Uterus (tissue), 3 donors: ENCODE measurements at regions not wholly inside any gene's neighbourhood (a gene's known extent, or its start where the extent isn't known, plus 50 kb on each side); places are given as distances from the start of the nearest gene placed in this dataset.

Experiments
- DNase-seq, 2 donors: peaks; one replicate each; pipeline ENCODE4 v3.0.0-alpha.2; 2019 to 2020
- H3K27ac ChIP-seq, 2 donors: fragments of 200-600 bp; sonication (generic); 1 replicate in 1 of 2; 2 replicates in 1 of 2; pipeline ENCODE4 v1.5.1; 2016 to 2018
- H3K27me3 ChIP-seq, 2 donors: fragments of 200-600 bp; sonication (generic); one replicate each; pipeline ENCODE4 v1.5.1; 2018 to 2019; ENCODE audit warnings: control low read depth in 1 of 2
- H3K36me3 ChIP-seq, 2 donors: fragments of 200-600 bp; sonication (generic); one replicate each; pipeline ENCODE4 v1.5.1; 2019; ENCODE audit warnings: control low read depth in 1 of 2
- H3K4me1 ChIP-seq, 2 donors: fragments of 200-600 bp; sonication (generic); one replicate each; pipeline ENCODE4 v1.5.1; 2018 to 2019; ENCODE audit warnings: control low read depth in 1 of 2
- H3K4me3 ChIP-seq, 2 donors: fragments of 200-600 bp; sonication (generic); 1 replicate in 1 of 2; 2 replicates in 1 of 2; pipeline ENCODE4 v1.5.1; 2018 to 2019; ENCODE audit warnings: mild to moderate bottlenecking in 1 of 2
- H3K9me3 ChIP-seq, 2 donors: fragments of 200-600 bp; sonication (generic); one replicate each; pipeline ENCODE4 v1.5.1; 2019; ENCODE audit warnings: control low read depth in 1 of 2
- POLR2A ChIP-seq, 2 donors: fragments of 450-650 bp; IDR thresholded peaks; one replicate each; pipeline ENCODE4 v1.6.1; 2016; ENCODE audit warnings: antibody characterized with exemption in 2 of 2, mild to moderate bottlenecking in 1 of 2, moderate library complexity in 1 of 2
- intact Hi-C: fragments of 100-400 bp; cut with DNase I; formaldehyde crosslinking; loops from one replicate; pipeline ENCODE4 v1.15.1; 2023; ENCODE audit warnings: low total_unique reads
- TF ChIP-seq, protein P1 (sequence below), 4 experiments: fragments of 200-600 bp in 2 of 4; fragments of 450-650 bp in 2 of 4; sonication (generic) in 2 of 4; IDR thresholded peaks; one replicate each; pipeline ENCODE4 v1.5.1; 2016 to 2019; ENCODE audit warnings: antibody characterized with exemption in 4 of 4, mild to moderate bottlenecking in 2 of 4, moderate library complexity in 1 of 4
- donor health status: DM: yes; HTN: yes; CAD: no.

DNA sequence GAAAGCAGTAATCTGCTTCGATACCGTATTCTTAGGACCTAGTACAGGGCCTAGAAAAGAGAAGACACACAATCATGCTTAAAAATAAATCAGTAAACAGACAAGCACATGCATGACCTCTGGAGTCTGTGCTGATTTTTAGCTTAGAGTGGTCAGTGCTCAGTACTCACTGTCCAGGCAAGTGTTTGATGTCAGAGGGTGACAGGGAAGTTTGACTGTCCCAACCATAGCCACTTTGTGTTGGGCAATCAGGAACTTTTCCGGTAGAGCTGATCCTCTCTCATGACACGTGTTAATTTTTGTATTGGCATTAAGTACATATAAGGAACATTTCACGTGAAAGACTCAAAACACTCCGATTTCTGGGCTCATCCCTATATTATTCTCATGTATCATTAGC, 464.7 kb upstream of the KLF4 start:
- intact Hi-C loops, result no loop called here

GRCh38 chr9:107953556-107954125, 464.1 kb upstream of the KLF4 start:
- TF ChIP-seq, protein P1, sequence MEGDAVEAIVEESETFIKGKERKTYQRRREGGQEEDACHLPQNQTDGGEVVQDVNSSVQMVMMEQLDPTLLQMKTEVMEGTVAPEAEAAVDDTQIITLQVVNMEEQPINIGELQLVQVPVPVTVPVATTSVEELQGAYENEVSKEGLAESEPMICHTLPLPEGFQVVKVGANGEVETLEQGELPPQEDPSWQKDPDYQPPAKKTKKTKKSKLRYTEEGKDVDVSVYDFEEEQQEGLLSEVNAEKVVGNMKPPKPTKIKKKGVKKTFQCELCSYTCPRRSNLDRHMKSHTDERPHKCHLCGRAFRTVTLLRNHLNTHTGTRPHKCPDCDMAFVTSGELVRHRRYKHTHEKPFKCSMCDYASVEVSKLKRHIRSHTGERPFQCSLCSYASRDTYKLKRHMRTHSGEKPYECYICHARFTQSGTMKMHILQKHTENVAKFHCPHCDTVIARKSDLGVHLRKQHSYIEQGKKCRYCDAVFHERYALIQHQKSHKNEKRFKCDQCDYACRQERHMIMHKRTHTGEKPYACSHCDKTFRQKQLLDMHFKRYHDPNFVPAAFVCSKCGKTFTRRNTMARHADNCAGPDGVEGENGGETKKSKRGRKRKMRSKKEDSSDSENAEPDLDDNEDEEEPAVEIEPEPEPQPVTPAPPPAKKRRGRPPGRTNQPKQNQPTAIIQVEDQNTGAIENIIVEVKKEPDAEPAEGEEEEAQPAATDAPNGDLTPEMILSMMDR (IDR thresholded peaks at IDR 0.05), result no peak
- no peak for TF ChIP-seq POLR2A (IDR thresholded peaks at IDR 0.05)
- no peaks in the 10 kb centered on the region for H3K27me3 ChIP-seq
- intact Hi-C loops, result no loop called here

More for the DNA sequence above, 464.7 kb upstream of the KLF4 start:
- Histone ChIP-seq H3K4me1 (no peaks in the 10 kb centered on the region), H3K4me3 (no peak overlapping the region), H3K27ac (no peak overlapping the region), H3K9me3 (peaks cover 0 to 4% of the 10 kb centered on the region in 2 donors), H3K36me3 (no peaks in the 10 kb centered on the region), H3K27me3 (no peaks in the 10 kb centered on the region)
- no peak for DNase-seq
- TF ChIP-seq, protein P1 (IDR thresholded peaks at IDR 0.05), result no peak
- no peak for TF ChIP-seq POLR2A (IDR thresholded peaks at IDR 0.05)

GRCh38 chr9:107952773-107953172, 463.2 kb upstream of the KLF4 start:
- Histone ChIP-seq H3K27me3 (no peaks in the 10 kb centered on the region), H3K9me3 (peaks cover 0 to 4% of the 10 kb centered on the region in 2 donors), H3K27ac (no peak overlapping the region), H3K4me3 (no peak overlapping the region), H3K36me3 (no peaks in the 10 kb centered on the region), H3K4me1 (no peaks in the 10 kb centered on the region)
- DNase-seq, result no peak
- TF ChIP-seq POLR2A (IDR thresholded peaks at IDR 0.05), result no peak
- TF ChIP-seq, protein P1 (IDR thresholded peaks at IDR 0.05), result no peak
- intact Hi-C loops, result no loop called here

More at GRCh38 chr9:107953556-107954125, 464.1 kb upstream of the KLF4 start:
- no peak overlapping the region for H3K27ac ChIP-seq
- H3K9me3 ChIP-seq, result peaks cover 0 to 4% of the 10 kb centered on the region in 2 donors
- H3K4me1 ChIP-seq, result no peaks in the 10 kb centered on the region
- no peak for DNase-seq
- no peak overlapping the region for H3K4me3 ChIP-seq
- no peaks in the 10 kb centered on the region for H3K36me3 ChIP-seq

- no peak for TF ChIP-seq POLR2A (IDR thresholded peaks at IDR 0.05)
- TF ChIP-seq, protein P1 (IDR thresholded peaks at IDR 0.05), result no peak
- no peaks in the 10 kb centered on the region for H3K36me3 ChIP-seq
- H3K27ac ChIP-seq, result no peak overlapping the region
- H3K4me3 ChIP-seq, result no peak overlapping the region
- intact Hi-C loops, result no loop called here
- H3K9me3 ChIP-seq, result peaks cover 0 to 4% of the 10 kb centered on the region in 2 donors
- no peaks in the 10 kb centered on the region for H3K27me3 ChIP-seq
- DNase-seq, result no peak
- H3K4me1 ChIP-seq, result no peaks in the 10 kb centered on the region
Measured at GRCh38 chr9:107951511-107951910, 461.9 kb upstream of the KLF4 start.

DNA sequence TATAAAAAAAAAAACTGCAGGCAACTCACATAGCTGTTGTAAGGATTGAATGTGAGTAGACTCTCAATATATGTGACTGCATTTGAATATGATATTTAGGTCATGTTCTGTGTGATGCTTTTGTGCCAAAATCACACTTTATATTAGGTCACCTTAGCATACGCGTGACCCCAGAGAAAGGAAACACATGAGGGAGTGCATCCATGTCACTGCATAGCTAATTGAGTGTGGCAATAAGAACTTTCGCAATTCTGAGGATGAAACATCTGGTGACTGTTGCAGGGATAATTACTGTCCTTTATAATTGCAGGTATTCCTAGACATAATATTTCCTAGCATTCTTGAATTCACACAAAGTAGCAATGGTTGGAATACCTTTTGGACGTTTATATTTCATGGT, 459.5 kb upstream of the KLF4 start:
- H3K27ac ChIP-seq, result no peak overlapping the region
- H3K4me3 ChIP-seq, result no peak overlapping the region
- H3K4me1 ChIP-seq, result no peaks in the 10 kb centered on the region
- intact Hi-C loops, result no loop called here
- peaks cover 0 to 4% of the 10 kb centered on the region in 2 donors for H3K9me3 ChIP-seq
- DNase-seq, result no peak
- TF ChIP-seq POLR2A (IDR thresholded peaks at IDR 0.05), result no peak
- TF ChIP-seq, protein P1 (IDR thresholded peaks at IDR 0.05), result no peak
- no peaks in the 10 kb centered on the region for H3K27me3 ChIP-seq
- no peaks in the 10 kb centered on the region for H3K36me3 ChIP-seq
